Caco-2 (cell line): ENCODE measurements at regions not wholly inside any gene's neighbourhood (a gene's known extent, or its start where the extent isn't known, plus 50 kb on each side); places are given as distances from the start of the nearest gene placed in this dataset.

Source experiments
- BruUV-seq: library from RNA; stranded (reverse); fragments of 400-500 nt; replicated peaks from 2 replicates; lab custom pipeline; 2021; lab: Mats Ljungman, UMichigan
- CTCF ChIA-PET: fragments of 300-600 bp; sonication (Branson Sonifier 250); formaldehyde crosslinking; loops from one replicate; lab custom pipeline; 2022; ENCODE audit warnings: antibody characterized with exemption; lab: Charles Lee
- POLR2A ChIA-PET: fragments of 300-600 bp; sonication (Branson Sonifier 250); formaldehyde crosslinking; loops from one replicate; lab custom pipeline; 2022; ENCODE audit warnings: antibody characterized with exemption; lab: Charles Lee
- DNase-seq, 2 experiments: peaks; one replicate each; pipeline versions ENCODE4 v3.0.0 to v3.0.0-alpha.2; 2020 to 2022
- H3K27me3 ChIP-seq: replicated peaks from 2 replicates; pipeline ENCODE4 v1.6.0; 2011; ENCODE audit warnings: low read length; ENCODE audit not compliant: control insufficient read depth, insufficient read depth
- H3K36me3 ChIP-seq: 2 replicates; pipeline ENCODE4 v1.5.1; 2011; ENCODE audit warnings: low read length; ENCODE audit not compliant: control insufficient read depth, insufficient read depth
- H3K4me1 ChIP-seq: fragments of 250-450 bp; sonication (Bioruptor Pico); 2 replicates; pipeline ENCODE4 v1.5.1; 2020; ENCODE audit warnings: mild to moderate bottlenecking
- H3K4me3 ChIP-seq: 2 replicates; pipeline ENCODE4 v1.5.1; 2011; ENCODE audit warnings: low read depth, mild to moderate bottlenecking, control low read depth, low read length
- H3K9me3 ChIP-seq: fragments of 250-450 bp; sonication (Bioruptor Pico); 2 replicates; pipeline ENCODE4 v1.5.1; 2020; ENCODE audit warnings: mild to moderate bottlenecking, moderate library complexity
- H3K27ac Mint-ChIP-seq: one replicate; pipeline ENCODE4 v1.8.0; 2022; ENCODE audit warnings: mixed read lengths; ENCODE audit not compliant: unreplicated experiment
- H3K27me3 Mint-ChIP-seq: one replicate; pipeline ENCODE4 v1.8.0; 2022; ENCODE audit warnings: mixed read lengths; ENCODE audit not compliant: insufficient read depth, unreplicated experiment
- H3K36me3 Mint-ChIP-seq: one replicate; pipeline ENCODE4 v1.8.0; 2022; ENCODE audit warnings: mild to moderate bottlenecking, mixed read lengths; ENCODE audit not compliant: insufficient read depth, unreplicated experiment
- H3K4me1 Mint-ChIP-seq: one replicate; pipeline ENCODE4 v1.8.0; 2022; ENCODE audit warnings: low read depth, mixed read lengths; ENCODE audit not compliant: unreplicated experiment
- H3K4me3 Mint-ChIP-seq: one replicate; pipeline ENCODE4 v1.8.0; 2022; ENCODE audit warnings: mild to moderate bottlenecking, moderate library complexity, mixed read lengths; ENCODE audit not compliant: unreplicated experiment
- H3K9me3 Mint-ChIP-seq: one replicate; pipeline ENCODE4 v1.8.0; 2022; ENCODE audit warnings: mixed read lengths; ENCODE audit not compliant: unreplicated experiment
- intact Hi-C: fragments of 100-400 bp; cut with micrococcal nuclease; formaldehyde crosslinking; loops from one replicate; pipeline ENCODE4 v1.10.0; 2022; ENCODE audit not compliant: unreplicated experiment
- TF ChIP-seq, protein P1 (sequence below), 2 experiments: fragments of 200-600 bp in 1 of 2; IDR thresholded peaks; 1 replicate in 1 of 2; 2 replicates in 1 of 2; pipeline versions ENCODE4 v1.5.1 to v1.8.0; 2011 to 2022; ENCODE audit warnings: antibody characterized with exemption in 1 of 2, control low read depth in 1 of 2, inconsistent platforms in 1 of 2, low read depth in 1 of 2, low read length in 1 of 2, mild to moderate bottlenecking in 1 of 2, moderate library complexity in 1 of 2; ENCODE audit not compliant: insufficient read depth in 1 of 2, severe bottlenecking in 1 of 2, unreplicated experiment in 1 of 2

DNA sequence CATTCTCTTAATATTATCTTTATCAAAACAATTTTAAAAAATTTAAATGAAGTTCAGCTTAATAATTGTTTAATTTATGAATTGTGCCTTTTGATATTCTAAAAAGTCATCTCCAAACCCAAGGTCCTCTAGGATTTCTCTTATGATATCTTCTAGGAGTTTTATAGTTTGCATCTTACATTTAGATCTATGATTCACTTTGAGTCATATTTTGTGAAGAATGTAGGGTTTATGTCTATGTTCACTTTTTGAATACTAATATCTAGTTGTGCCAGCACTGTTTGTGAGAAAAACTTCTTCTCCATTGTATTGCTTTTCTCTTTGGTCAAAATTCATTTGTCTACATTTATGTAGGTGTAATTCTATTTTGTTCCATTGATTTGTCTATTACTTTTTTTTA is 1068.4 kb upstream of the SPRY2 start:
- intact Hi-C loops = no loop called here
- H3K9me3 Mint-ChIP-seq = no peaks in the 10 kb centered on the region
- DNase-seq = no peak
- H3K4me3 Mint-ChIP-seq = no peak overlapping the region
- no peaks in the 10 kb centered on the region for H3K9me3 ChIP-seq
- H3K36me3 Mint-ChIP-seq = no peaks in the 10 kb centered on the region
- H3K4me1 Mint-ChIP-seq = no peaks in the 10 kb centered on the region
- H3K36me3 ChIP-seq = no peaks in the 10 kb centered on the region
- H3K27ac Mint-ChIP-seq = no peak overlapping the region
- H3K27me3 ChIP-seq = no peaks in the 10 kb centered on the region
- H3K4me1 ChIP-seq = no peaks in the 10 kb centered on the region
- CTCF ChIA-PET = no interaction called here
- POLR2A ChIA-PET = no interaction called here
- no peaks in the 10 kb centered on the region for H3K27me3 Mint-ChIP-seq
- no peak overlapping the region for H3K4me3 ChIP-seq
- TF ChIP-seq, protein P1, sequence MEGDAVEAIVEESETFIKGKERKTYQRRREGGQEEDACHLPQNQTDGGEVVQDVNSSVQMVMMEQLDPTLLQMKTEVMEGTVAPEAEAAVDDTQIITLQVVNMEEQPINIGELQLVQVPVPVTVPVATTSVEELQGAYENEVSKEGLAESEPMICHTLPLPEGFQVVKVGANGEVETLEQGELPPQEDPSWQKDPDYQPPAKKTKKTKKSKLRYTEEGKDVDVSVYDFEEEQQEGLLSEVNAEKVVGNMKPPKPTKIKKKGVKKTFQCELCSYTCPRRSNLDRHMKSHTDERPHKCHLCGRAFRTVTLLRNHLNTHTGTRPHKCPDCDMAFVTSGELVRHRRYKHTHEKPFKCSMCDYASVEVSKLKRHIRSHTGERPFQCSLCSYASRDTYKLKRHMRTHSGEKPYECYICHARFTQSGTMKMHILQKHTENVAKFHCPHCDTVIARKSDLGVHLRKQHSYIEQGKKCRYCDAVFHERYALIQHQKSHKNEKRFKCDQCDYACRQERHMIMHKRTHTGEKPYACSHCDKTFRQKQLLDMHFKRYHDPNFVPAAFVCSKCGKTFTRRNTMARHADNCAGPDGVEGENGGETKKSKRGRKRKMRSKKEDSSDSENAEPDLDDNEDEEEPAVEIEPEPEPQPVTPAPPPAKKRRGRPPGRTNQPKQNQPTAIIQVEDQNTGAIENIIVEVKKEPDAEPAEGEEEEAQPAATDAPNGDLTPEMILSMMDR (IDR thresholded peaks at IDR 0.05; ENCODE audit: insufficient read depth in 1 of 2, low read depth in 1 of 2, low read length in 1 of 2, severe bottlenecking in 1 of 2, unreplicated experiment in 1 of 2) = no peak
- no TSS peak for BruUV-seq

DNA sequence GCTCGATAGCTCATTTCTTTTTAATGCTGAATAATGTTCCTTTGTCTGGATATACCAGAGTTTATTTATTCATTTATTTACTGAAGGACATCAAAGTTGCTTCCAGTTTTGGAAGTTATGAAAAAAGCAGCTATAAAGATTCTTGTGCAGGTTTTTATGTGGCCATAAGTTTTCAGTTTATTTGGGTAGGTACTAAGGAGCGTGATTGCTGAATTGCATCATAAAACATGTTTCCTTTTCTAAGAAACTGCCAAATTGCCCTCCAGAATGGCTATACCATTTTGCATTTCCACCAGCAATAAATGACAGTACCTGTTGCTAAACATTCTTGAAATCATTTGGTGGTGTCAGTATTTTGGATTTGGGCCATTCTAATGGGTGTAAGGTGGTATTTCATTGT is 1067.7 kb upstream of the SPRY2 start:
- Histone ChIP-seq H3K36me3 (no peaks in the 10 kb centered on the region), H3K9me3 (no peaks in the 10 kb centered on the region), H3K4me1 (no peaks in the 10 kb centered on the region), H3K27me3 (no peaks in the 10 kb centered on the region), H3K4me3 (no peak overlapping the region)
- Mint-ChIP-seq H3K27me3 (no peaks in the 10 kb centered on the region), H3K27ac (no peak overlapping the region), H3K9me3 (no peaks in the 10 kb centered on the region), H3K4me3 (no peak overlapping the region), H3K4me1 (no peaks in the 10 kb centered on the region), H3K36me3 (no peaks in the 10 kb centered on the region)
- no TSS peak for BruUV-seq
- no peak for DNase-seq
- ChIA-PET CTCF (no interaction called here), POLR2A (no interaction called here)
- intact Hi-C loops = no loop called here
- TF ChIP-seq, protein P1 (IDR thresholded peaks at IDR 0.05; ENCODE audit: insufficient read depth in 1 of 2, low read depth in 1 of 2, low read length in 1 of 2, severe bottlenecking in 1 of 2, unreplicated experiment in 1 of 2) = no peak

DNA sequence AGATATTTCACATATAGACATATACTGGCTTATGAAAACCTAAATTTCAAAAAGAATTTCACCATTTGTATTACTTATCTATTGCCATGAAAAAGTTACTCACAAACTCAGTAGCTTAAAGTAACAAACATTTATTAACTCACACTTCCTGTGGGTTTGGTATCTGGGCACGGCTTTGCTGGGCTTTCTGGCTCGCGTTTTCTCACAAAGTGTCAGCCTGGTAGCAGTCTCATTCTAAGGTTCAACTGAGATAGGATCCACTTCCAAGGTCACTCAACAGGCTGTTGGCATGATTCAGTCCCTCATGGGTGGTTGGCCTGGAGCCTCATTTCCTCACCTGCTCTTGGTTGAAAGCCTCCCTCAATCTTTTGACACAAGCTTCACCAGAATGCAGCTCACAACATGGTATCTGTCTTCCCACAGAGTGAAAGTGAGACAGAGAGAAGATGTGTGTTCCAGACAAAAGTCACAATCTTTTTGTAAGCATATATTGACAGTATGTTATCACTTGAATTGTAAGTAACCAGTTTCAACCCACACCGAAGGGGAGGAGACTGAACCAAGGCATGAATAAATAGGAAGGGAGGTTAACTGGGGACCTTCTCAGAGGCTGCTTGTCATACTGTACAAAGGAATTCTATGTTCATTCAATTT is 1065.8 kb upstream of the SPRY2 start:
- Histone ChIP-seq H3K4me3 (no peak overlapping the region), H3K4me1 (no peaks in the 10 kb centered on the region), H3K27me3 (no peaks in the 10 kb centered on the region), H3K9me3 (no peaks in the 10 kb centered on the region), H3K36me3 (no peaks in the 10 kb centered on the region)
- ChIA-PET POLR2A (no interaction called here), CTCF (no interaction called here)
- no peak for DNase-seq
- Mint-ChIP-seq H3K27me3 (no peaks in the 10 kb centered on the region), H3K27ac (no peak overlapping the region), H3K4me1 (no peaks in the 10 kb centered on the region), H3K36me3 (no peaks in the 10 kb centered on the region), H3K9me3 (no peaks in the 10 kb centered on the region), H3K4me3 (no peak overlapping the region)
- TF ChIP-seq, protein P1 (IDR thresholded peaks at IDR 0.05; ENCODE audit: insufficient read depth in 1 of 2, low read depth in 1 of 2, low read length in 1 of 2, severe bottlenecking in 1 of 2, unreplicated experiment in 1 of 2) = no peak
- intact Hi-C loops = no loop called here
- no TSS peak for BruUV-seq
